T-cell (primary cell): ENCODE measurements at regions not wholly inside any gene's neighbourhood (a gene's known extent, or its start where the extent isn't known, plus 50 kb on each side); places are given as distances from the start of the nearest gene placed in this dataset.
"Not testable (repeated sequence)": the region's sequence is repeated elsewhere in the genome, so short reads cannot be mapped to it uniquely, and the experiment has no call there.

Experiments
- ATAC-seq, 4 experiments: fragments of 200-7000 bp in 3 of 4; fragments of 150-1000 bp in 1 of 4; cut with Tn5 transposase; replicated peaks in 1 of 4; 1 replicate in 3 of 4; 2 replicates in 1 of 4; pipeline ENCODE4 v1.10.0; 2021; ENCODE audit warnings: moderate library complexity in 3 of 4, mild to moderate bottlenecking in 2 of 4, moderate number of reproducible peaks in 1 of 4
- CTCF ChIA-PET, 2 donors: fragments of 300-600 bp; sonication (Branson Sonifier 250); formaldehyde crosslinking; loops; one replicate each; lab custom pipeline; 2022; ENCODE audit warnings: antibody characterized with exemption in 2 of 2; lab: Charles Lee
- POLR2A ChIA-PET, 2 donors: fragments of 300-600 bp; sonication (Branson Sonifier 250); formaldehyde crosslinking; loops; one replicate each; lab custom pipeline; 2022; ENCODE audit warnings: antibody characterized with exemption in 2 of 2; lab: Charles Lee
- DNase-seq, 35 experiments: peaks; one replicate each; pipeline versions ENCODE4 v3.0.0 to v3.0.0-alpha.2; 2013 to 2023
- H3K27ac ChIP-seq: one replicate; pipeline ENCODE4 v1.5.1; 2013; ENCODE audit warnings: low read length
- H3K27me3 ChIP-seq, 2 experiments: replicated peaks in 1 of 2; 1 replicate in 1 of 2; 2 replicates in 1 of 2; pipeline versions ENCODE4 v1.6.1 to v1.7.0; 2013; ENCODE audit warnings: low read length in 1 of 2, mixed read lengths in 1 of 2; ENCODE audit not compliant: control insufficient read depth in 2 of 2, insufficient read depth in 2 of 2; ENCODE audit errors: extremely low read depth in 1 of 2
- H3K36me3 ChIP-seq, 2 donors: 1 replicate in 1 of 2; 2 replicates in 1 of 2; pipeline versions ENCODE4 v1.6.1 to v1.7.0; 2013; ENCODE audit warnings: low read length in 1 of 2; ENCODE audit not compliant: control insufficient read depth in 2 of 2, insufficient read depth in 1 of 2; ENCODE audit errors: extremely low read depth in 1 of 2
- H3K4me1 ChIP-seq, 2 experiments: 1 replicate in 1 of 2; 2 replicates in 1 of 2; pipeline versions ENCODE4 v1.6.1 to v1.7.0; 2013; ENCODE audit warnings: low read length in 2 of 2, mixed read lengths in 1 of 2; ENCODE audit not compliant: insufficient read depth in 2 of 2, control insufficient read depth in 1 of 2; ENCODE audit errors: extremely low read depth in 1 of 2
- H3K4me3 ChIP-seq, 2 donors: 1 replicate in 1 of 2; 2 replicates in 1 of 2; pipeline versions ENCODE4 v1.5.1 to v1.7.0; 2013; ENCODE audit warnings: mild to moderate bottlenecking in 2 of 2, low read length in 1 of 2, moderate library complexity in 1 of 2; ENCODE audit not compliant: control insufficient read depth in 1 of 2; ENCODE audit errors: extremely low read depth in 1 of 2
- H3K9me3 ChIP-seq: 2 replicates; pipeline ENCODE4 v1.7.0; 2013
- H3K27ac Mint-ChIP-seq, 2 donors: one replicate each; pipeline ENCODE4 v1.8.0; 2020 to 2021; ENCODE audit warnings: mild to moderate bottlenecking in 2 of 2, mixed read lengths in 2 of 2
- H3K27me3 Mint-ChIP-seq, 2 donors: one replicate each; pipeline ENCODE4 v1.8.0; 2021 to 2022; ENCODE audit warnings: mixed read lengths in 2 of 2
- H3K36me3 Mint-ChIP-seq: one replicate; pipeline ENCODE4 v1.8.0; 2021; ENCODE audit warnings: mixed read lengths
- H3K4me1 Mint-ChIP-seq, 3 donors: one replicate each; pipeline ENCODE4 v1.8.0; 2020 to 2022; ENCODE audit warnings: mixed read lengths in 3 of 3, mild to moderate bottlenecking in 1 of 3
- H3K4me3 Mint-ChIP-seq, 3 donors: one replicate each; pipeline ENCODE4 v1.8.0; 2020 to 2022; ENCODE audit warnings: mild to moderate bottlenecking in 3 of 3, mixed read lengths in 3 of 3, moderate library complexity in 3 of 3
- H3K9me3 Mint-ChIP-seq, 3 donors: one replicate each; pipeline ENCODE4 v1.8.0; 2020 to 2022; ENCODE audit warnings: mixed read lengths in 3 of 3
- WGBS: methylation state at CpG from one replicate; pipeline ENCODE4 v1.1.5; 2013; ENCODE audit warnings: missing lambda C conversion rate; ENCODE audit not compliant: insufficient coverage; 5-methylcytosine and 5-hydroxymethylcytosine counted together

- H3K4me1 Mint-ChIP-seq, H3K27ac Mint-ChIP-seq, CTCF ChIA-PET, H3K4me3 ChIP-seq, POLR2A ChIA-PET, H3K27ac ChIP-seq, H3K36me3 ChIP-seq, H3K27me3 Mint-ChIP-seq, H3K9me3 Mint-ChIP-seq, H3K4me1 ChIP-seq, H3K9me3 ChIP-seq, H3K36me3 Mint-ChIP-seq, H3K4me3 Mint-ChIP-seq, H3K27me3 ChIP-seq: not testable (repeated sequence)
- ATAC-seq, result peak; percentile 85 to 90 (median 87)
- no CpG with 5 or more reads among the region's 9 CpGs for WGBS
- DNase-seq, result peak in 8 of 35 experiments; percentile 1 to 42 (median 19)
Observed at GRCh38 chr15:21752124-21752957, 125.2 kb downstream of the POTEB start.

GRCh38 chr15:21749173-21749572 is 128.4 kb downstream of the POTEB start:
- CTCF ChIA-PET, result not testable (repeated sequence)

GRCh38 chr15:21744245-21744915 is 133.2 kb downstream of the POTEB start:
- DNase-seq, H3K4me1 Mint-ChIP-seq, H3K36me3 ChIP-seq, H3K27ac ChIP-seq, H3K9me3 Mint-ChIP-seq, H3K9me3 ChIP-seq, H3K4me1 ChIP-seq, H3K4me3 ChIP-seq, CTCF ChIA-PET, H3K27me3 ChIP-seq, H3K27me3 Mint-ChIP-seq, H3K27ac Mint-ChIP-seq, H3K4me3 Mint-ChIP-seq, POLR2A ChIA-PET, H3K36me3 Mint-ChIP-seq: not testable (repeated sequence)
- ATAC-seq, result peak in 3 of 4 experiments; percentile 23 to 70 (median 38)
- WGBS, result no CpG with 5 or more reads among the region's 8 CpGs

More at GRCh38 chr15:21749173-21749572, 128.4 kb downstream of the POTEB start:
- H3K4me1 ChIP-seq, H3K27me3 Mint-ChIP-seq, H3K9me3 ChIP-seq, H3K27ac Mint-ChIP-seq, ATAC-seq, H3K9me3 Mint-ChIP-seq, H3K36me3 ChIP-seq, POLR2A ChIA-PET, DNase-seq, H3K27ac ChIP-seq, H3K27me3 ChIP-seq, H3K36me3 Mint-ChIP-seq, H3K4me3 ChIP-seq, H3K4me1 Mint-ChIP-seq, H3K4me3 Mint-ChIP-seq: not testable (repeated sequence)
- no CpG with 5 or more reads among the region's 5 CpGs for WGBS

- H3K9me3 Mint-ChIP-seq, POLR2A ChIA-PET, H3K9me3 ChIP-seq, H3K27ac ChIP-seq, H3K4me1 ChIP-seq, H3K4me1 Mint-ChIP-seq, H3K36me3 ChIP-seq, H3K36me3 Mint-ChIP-seq, H3K4me3 ChIP-seq, H3K27me3 Mint-ChIP-seq, H3K27me3 ChIP-seq, ATAC-seq, CTCF ChIA-PET, DNase-seq, H3K27ac Mint-ChIP-seq, H3K4me3 Mint-ChIP-seq: not testable (repeated sequence)
- no CpG with 5 or more reads among the region's 16 CpGs for WGBS
Observed at GRCh38 chr15:21742067-21742466, 135.5 kb downstream of the POTEB start.

- H3K27me3 Mint-ChIP-seq, ATAC-seq, H3K9me3 Mint-ChIP-seq, H3K9me3 ChIP-seq, H3K4me3 Mint-ChIP-seq, H3K27me3 ChIP-seq, CTCF ChIA-PET, DNase-seq, H3K36me3 ChIP-seq, H3K36me3 Mint-ChIP-seq, H3K27ac Mint-ChIP-seq, H3K27ac ChIP-seq, H3K4me3 ChIP-seq, H3K4me1 ChIP-seq, POLR2A ChIA-PET, H3K4me1 Mint-ChIP-seq: not testable (repeated sequence)
- WGBS, result no CpG with 5 or more reads among the region's 7 CpGs
Observed at GRCh38 chr15:21738003-21738402, 139.5 kb downstream of the POTEB start.

GRCh38 chr15:21736443-21736842 is 141.1 kb downstream of the POTEB start:
- H3K27ac ChIP-seq, H3K4me3 ChIP-seq, H3K36me3 ChIP-seq, H3K36me3 Mint-ChIP-seq, H3K4me1 Mint-ChIP-seq, H3K4me3 Mint-ChIP-seq, H3K27me3 Mint-ChIP-seq, H3K4me1 ChIP-seq, CTCF ChIA-PET, H3K9me3 ChIP-seq, H3K9me3 Mint-ChIP-seq, H3K27me3 ChIP-seq, DNase-seq, POLR2A ChIA-PET, H3K27ac Mint-ChIP-seq: not testable (repeated sequence)
- peak in 3 of 4 experiments; percentile 20 to 55 (median 39) for ATAC-seq
- WGBS, result no CpG with 5 or more reads among the region's 3 CpGs
